SW 1271 (cell line): ENCODE measurements at regions not wholly inside any gene's neighbourhood (a gene's known extent, or its start where the extent isn't known, plus 50 kb on each side); places are given as distances from the start of the nearest gene placed in this dataset.
A peak's percentile ranks its signal among the peaks of the same experiment; 100 is the strongest.

ENCODE experiments used
- DNase-seq, 2 experiments: peaks; one replicate each; lab custom pipeline; 2025; lab: John Stamatoyannopoulos, UW

GRCh38 chr5:164600274-164600673 is 1094.9 kb downstream of the MAT2B start:
- DNase-seq: no peak

- DNase-seq: no peak
These were observed 1095.6 kb downstream of the MAT2B start for GRCh38 chr5:164600929-164601535.

GRCh38 chr5:164608507-164608906 is 1103.1 kb downstream of the MAT2B start:
- no peak for DNase-seq

DNA sequence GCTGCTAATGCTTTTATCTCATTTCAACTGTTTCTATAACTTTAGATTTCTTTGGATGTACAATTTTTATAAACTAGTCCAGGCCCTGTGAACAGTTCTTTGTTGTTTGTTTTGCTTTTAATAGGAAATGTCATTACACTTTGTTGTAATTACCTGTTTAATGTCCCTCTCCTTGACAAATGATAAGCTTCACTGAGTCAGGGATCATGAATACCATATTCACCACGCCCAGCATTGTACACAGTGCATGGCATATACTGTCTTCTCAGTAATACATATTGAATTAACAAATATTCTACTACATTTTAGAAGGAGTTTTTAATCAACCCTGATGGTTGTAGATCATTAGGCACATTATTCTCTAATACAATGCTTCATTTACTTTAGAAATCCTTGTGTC is 1105.0 kb downstream of the MAT2B start:
- DNase-seq: no peak

DNA sequence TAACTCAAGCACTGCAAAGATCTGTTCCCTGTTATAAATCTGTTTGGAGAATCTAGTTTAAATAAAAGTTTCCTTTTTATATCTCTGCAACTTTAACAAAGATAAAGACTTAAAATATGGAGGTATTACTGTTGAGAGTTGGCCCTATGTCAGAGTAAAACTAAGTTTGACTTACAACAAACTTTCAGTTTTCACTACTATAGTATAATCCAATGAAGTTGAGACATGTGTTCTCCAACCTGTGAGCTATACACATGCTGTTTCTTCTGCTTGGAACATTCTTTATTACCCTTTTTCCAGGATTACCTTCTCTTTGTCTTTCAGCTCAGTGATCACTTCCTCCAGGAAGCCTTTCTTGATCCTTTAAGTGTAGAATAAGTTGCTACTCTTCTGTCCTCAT is 1109.3 kb downstream of the MAT2B start:
- DNase-seq: no peak

DNA sequence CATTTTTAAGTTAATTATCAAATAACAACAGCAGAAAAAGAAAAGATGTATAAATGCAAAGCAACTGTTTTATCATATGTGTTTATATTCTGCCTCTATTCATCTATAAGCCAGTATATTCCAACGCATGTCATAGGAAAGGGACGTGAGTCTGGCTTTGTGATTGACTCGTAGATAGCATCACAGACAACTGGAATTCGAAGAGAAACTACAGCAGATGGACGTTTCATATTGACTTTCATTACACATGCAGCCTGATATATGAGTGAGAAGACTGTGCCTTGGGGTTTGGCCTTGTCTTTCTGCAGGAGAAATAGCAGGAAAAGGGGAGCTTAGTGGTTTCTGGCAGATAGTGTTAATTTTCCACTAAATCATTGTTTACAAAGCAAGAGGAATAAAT is 1111.9 kb downstream of the MAT2B start:
- DNase-seq: no peak

DNA sequence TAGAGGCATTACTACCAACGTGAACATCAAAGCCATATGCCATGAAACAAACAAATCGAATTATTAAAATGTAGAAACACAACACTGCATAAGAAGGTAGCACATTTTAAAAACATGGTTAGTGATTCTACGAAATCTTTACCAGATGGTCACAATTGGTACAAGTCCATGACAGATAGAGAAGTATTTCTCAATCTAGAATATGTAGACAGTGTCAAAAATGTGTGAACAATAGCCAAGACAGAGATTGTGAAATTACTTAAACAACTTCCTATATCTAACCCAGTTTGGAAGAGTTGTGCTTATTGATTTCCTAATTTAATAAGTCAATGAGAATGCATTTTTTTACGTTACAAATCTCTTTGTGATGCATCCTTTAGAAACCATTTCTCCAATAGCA is 1121.6 kb downstream of the MAT2B start:
- DNase-seq: no peak

DNA sequence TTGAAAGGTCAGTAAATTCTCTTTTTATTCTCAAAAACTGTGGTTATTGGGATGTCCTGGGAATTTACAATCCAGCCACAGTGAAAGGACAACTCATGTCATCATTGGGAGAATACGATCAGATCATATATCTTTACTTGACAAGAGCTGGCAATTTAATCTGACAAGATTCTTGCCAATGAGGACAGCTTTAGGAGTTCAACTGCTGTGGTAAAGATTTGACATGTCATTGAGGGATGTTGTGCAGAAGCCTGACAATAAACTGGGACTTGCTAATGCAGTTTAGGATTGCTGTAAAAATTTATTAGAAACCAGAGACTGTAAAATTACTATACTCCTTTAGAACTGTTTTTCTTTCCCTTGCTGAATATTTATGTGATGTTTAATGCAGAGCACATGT is 1131.0 kb downstream of the MAT2B start:
- DNase-seq: no peak

DNA sequence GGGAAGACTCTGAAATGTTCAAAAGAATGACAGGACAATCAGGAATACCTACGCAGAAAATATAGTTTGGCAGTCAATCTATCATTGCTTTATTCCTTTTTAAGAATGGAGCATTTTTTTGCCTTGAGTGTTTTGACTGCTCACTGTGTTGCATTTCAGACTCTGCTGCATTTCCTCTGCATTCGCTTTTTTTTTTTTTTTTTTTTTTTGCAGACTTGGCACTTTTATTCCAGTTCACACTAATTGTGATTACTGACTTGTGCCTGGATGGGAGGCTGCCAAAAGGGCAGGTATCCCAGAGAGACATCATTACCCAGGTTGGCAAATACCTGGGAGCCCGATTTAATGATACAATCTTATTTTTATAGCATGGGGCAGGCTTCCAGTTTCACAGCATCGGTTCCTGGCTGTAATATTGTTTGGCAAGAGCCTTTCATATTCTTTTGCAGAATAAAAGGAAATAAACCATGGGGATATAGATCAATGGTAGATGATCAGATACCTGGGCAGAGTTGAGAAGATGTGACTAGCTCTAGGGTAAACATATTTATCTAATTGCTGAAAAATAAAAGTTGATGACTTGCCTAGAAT is 1132.6 kb downstream of the MAT2B start:
- no peak for DNase-seq

DNA sequence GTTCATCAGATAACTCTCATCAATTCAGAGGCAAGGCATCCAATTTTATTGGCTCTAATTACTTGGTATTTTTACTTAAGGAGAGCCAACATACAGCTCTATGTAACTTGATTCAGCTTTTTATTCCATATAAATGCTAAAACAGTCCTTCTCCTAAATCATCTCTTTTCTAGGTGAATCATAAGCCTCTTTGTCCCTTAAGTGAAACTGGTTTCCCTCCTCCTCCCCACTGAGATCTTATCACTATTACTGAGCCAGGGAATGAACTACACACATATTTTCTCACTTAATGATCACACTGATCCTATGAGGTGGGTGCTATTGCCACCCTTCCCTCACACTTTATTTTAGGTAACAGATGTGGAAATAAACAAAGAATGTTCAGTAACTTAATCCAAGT is 1143.8 kb downstream of the MAT2B start:
- no peak for DNase-seq

DNA sequence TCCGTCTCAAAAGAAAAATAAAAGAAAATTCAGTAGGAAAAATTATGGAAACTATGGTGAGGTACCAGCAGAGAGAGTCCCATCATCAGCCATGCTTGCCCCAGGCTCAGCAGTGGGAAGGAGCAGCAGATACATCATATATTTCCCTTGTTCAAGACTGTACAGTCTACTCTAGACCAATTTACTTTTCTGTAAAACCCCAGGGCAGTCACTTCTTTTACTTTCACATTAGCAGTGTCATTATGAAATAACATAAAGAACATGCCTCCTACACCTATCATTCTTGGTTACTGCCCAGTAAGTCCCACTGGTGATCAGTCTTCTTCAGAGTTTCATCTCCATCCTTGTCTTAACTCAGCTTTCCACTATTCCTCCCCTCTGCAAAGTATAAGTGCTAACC is 1145.0 kb downstream of the MAT2B start:
- DNase-seq: no peak

- DNase-seq: no peak
These were observed 1146.3 kb downstream of the MAT2B start for GRCh38 chr5:164651546-164652275.

DNA sequence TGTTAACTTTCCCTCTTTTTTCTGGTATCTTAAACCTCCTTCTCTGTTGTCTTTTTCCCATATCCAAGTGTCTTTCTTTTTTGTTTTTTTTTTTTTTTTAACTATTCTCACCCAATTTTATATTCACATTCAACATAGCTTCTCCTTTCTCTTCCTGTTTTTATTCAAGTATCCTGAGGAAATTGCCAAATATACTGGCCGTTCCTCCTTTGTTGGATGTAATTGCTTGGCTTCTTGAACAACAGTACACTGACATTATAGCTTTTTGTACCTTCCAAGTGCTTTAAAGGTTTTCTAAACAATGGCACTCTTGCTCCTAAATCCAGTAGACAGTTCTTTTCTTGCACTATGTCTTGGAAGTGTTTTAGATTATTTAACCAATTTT is 1146.8 kb downstream of the MAT2B start:
- no peak for DNase-seq

- peak in 1 of 2 experiments; percentile 34 for DNase-seq
These were observed 1158.0 kb downstream of the MAT2B start for GRCh38 chr5:164663198-164663989.

GRCh38 chr5:164671640-164672039 is 1166.2 kb downstream of the MAT2B start:
- DNase-seq: no peak

DNA sequence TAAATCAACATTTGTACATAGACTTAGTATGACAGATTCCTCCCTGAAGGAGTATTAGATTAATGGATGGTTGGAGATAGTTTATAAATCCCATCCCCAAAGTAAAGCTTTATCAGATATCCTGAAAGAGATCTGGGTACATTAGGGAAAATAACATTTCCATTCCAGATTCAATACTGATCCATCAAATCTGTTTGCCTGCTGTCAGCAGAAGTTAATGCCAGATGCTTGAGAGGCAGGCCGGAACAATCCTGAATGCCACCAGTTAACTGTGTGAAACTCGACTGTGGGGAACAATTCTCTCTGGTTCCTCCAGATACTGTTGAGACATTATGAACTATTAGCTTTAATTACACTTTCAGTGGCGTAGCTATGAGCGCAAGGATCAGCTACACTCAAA is 1166.8 kb downstream of the MAT2B start:
- no peak for DNase-seq

- peak in 1 of 2 experiments; percentile 44 for DNase-seq
These were observed 1167.7 kb downstream of the MAT2B start for GRCh38 chr5:164672931-164673694.

- no peak for DNase-seq
These were observed 1174.0 kb downstream of the MAT2B start for GRCh38 chr5:164679461-164679860.

DNA sequence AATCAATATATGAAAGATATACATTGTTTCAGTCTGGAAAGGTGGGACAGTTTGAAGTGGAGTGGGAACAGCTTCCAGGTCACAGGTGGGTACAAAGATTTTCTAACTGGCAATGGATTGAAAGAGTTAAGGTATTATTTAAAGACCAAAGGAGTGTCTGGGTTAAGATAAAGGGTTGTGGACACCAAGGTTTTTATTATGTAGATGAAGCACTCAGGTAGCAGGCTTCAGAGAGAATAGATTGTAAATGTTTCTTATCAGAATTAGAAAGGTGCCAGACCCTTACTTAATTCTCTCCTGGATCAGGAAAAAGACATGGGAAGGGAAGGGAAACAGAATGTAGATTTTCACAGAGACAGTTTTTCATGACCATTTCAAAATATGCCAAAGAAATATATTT is 1174.8 kb downstream of the MAT2B start:
- DNase-seq: no peak

DNA sequence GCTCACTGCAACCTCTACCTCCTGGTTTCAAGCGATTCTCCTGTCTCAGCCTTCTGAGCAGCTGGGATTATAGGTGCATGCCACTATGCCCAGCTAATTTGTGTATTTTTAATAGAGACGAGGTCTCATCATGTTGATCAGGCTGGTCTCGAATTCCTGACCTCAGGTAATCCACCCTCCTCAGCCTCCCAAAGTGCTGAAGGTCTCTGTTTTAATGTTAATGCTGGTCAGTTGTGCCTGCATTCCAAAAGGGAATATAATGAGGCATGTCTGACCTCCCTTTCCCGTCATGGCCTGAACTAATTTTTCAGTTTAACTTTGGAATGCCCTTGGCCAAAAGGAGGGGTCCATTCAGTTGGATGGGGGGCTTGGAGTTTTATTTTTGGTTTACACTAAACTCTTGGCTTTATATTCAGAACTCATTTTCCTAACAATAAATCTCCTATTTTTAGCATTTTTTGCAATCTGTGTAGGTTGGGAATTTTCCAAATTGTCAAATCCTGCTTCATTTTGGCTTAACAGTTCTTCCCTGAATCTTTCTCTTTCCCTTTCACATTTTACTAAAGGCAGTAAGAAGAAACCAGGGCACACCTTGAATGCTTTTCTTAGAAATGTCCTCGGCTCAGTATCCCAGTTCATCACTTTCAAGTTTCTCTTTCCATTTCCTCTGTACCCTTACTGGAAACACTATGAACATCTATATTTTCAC is 1175.5 kb downstream of the MAT2B start:
- no peak for DNase-seq

DNA sequence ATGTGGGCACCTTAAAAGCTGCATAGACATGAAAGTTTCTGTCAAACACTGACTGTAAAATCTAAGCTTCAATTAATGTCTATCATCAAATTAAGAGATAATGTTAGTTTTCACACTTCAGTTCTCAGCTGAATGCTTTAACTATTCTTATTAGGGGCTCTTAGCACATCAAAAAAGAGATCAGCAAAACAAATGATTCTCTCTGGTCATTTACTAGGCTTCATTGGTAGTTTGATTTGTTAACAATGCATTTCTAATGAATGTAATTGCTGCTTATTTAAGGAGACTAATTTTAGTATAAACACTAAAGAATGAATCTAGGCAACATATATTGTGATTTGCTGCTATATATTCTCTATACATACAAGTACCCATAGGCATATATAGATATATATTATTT is 1182.0 kb downstream of the MAT2B start:
- no peak for DNase-seq
